Testis (tissue), 2 donors: ENCODE measurements at regions not wholly inside any gene's neighbourhood (a gene's known extent, or its start where the extent isn't known, plus 50 kb on each side); places are given as distances from the start of the nearest gene placed in this dataset.

ENCODE experiments used
- CTCF ChIP-seq, 3 experiments: fragments of 450-650 bp in 2 of 3; fragments of 200-600 bp in 1 of 3; sonication (generic) in 1 of 3; IDR thresholded peaks; one replicate each; pipeline ENCODE4 v1.5.1; 2016 to 2019; ENCODE audit warnings: antibody characterized with exemption in 3 of 3, mild to moderate bottlenecking in 2 of 3, moderate library complexity in 1 of 3
- POLR2A ChIP-seq: fragments of 450-650 bp; IDR thresholded peaks from one replicate; pipeline ENCODE4 v1.6.1; 2017; ENCODE audit warnings: antibody characterized with exemption, mild to moderate bottlenecking, moderate library complexity

GRCh38 chr5:98101131-98101530, 672.3 kb upstream of the RGMB start:
- TF ChIP-seq CTCF (IDR thresholded peaks at IDR 0.05) (no peak), POLR2A (no peak)
